CD4-positive, alpha-beta T cell treated with Interferon alpha-2 for 1 hour (primary cell): ENCODE measurements at regions not wholly inside any gene's neighbourhood (a gene's known extent, or its start where the extent isn't known, plus 50 kb on each side); places are given as distances from the start of the nearest gene placed in this dataset.

Source experiments
- DNase-seq, 2 donors: peaks; one replicate each; pipeline ENCODE4 v3.0.0-alpha.2; 2020 to 2022

DNA sequence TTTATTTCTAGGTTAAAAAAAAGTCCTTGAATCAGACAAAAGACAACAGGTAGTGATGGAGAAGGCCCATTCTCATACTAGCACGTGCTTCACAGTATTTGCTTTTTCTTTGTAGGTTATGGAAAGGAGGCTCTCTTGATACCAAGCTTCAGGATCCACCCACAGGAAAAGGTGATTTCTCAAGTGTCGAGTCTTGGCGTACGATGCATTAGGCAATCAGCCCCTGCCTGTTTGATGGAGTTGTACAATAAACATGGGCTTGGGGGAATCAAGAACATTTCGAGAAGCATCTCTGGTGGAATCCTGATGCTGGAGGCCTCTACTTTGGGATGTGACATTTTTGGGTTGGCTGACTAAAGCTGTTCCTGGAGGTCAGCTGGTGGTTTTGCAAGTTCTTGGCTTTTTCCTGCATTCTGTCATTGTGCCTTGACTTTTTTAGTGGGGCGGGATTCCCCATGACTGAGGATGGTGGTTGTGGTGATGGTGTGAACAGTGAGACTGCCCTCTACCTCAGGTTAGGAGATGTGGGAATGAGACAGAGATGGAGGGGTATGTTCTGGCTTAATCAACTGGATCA, 231.5 kb upstream of the SPRED2 start:
- no peak for DNase-seq

DNA sequence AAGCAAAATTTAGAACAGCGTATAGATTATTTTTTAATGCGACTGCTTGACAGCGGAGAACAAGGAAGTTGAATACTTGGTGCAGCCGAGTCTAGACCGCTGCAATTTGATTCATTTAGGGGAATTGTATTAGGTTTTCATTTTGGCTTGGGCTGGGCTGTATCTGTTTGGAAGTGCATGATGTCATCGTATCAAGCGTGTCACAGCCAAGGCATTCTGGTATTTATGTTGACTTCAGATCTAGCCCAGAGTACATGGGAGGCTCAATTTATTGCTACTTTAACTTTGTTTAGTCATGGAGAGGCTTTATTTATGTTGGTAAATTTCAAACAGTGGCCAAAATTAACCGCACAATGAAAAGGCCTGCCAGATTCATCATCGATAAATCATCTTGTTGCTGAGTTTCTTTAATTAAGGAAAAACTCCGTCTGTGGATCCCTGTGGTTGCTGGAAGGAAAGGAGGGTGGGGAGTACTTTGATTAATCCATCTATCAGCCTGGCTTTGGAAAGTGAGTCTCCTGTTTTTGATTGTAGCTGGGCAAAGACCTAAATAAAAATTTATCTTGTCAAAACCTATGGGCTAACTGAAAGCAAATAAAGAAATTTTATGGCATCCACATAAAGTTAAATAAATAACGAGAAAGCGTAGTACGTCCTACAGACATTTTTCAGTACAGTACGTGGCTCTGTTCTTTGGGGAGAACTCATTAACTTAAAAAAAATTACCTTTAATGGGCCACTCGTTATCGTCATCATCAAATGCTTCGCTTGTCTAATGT, 230.4 kb upstream of the SPRED2 start:
- DNase-seq, result no peak

- no peak for DNase-seq
Measured at GRCh38 chr2:65661980-65662653, 229.7 kb upstream of the SPRED2 start.

GRCh38 chr2:65660340-65660739, 227.9 kb upstream of the SPRED2 start:
- no peak for DNase-seq

DNA sequence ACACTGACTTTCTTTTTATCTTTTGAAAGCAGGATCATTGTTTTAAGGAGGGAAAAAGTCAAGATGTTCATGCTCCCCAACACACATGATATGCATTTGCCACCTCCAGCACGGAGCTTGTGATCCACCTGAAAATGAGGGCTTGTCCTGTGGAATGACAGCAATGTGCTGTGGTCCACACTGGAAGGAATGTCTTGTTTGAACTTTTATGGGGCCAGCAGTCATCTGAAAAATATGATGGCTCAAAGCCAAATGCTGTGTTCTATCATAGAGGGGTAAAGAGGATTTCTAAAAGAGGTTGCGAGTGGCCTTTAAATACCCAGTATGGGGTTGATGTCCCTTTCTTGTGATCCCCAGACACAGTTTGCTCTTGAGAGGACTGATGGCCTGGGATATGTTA, 226.5 kb upstream of the SPRED2 start:
- DNase-seq, result no peak

GRCh38 chr2:65658266-65658665, 225.9 kb upstream of the SPRED2 start:
- no peak for DNase-seq

GRCh38 chr2:65656160-65656718, 223.8 kb upstream of the SPRED2 start:
- no peak for DNase-seq

DNA sequence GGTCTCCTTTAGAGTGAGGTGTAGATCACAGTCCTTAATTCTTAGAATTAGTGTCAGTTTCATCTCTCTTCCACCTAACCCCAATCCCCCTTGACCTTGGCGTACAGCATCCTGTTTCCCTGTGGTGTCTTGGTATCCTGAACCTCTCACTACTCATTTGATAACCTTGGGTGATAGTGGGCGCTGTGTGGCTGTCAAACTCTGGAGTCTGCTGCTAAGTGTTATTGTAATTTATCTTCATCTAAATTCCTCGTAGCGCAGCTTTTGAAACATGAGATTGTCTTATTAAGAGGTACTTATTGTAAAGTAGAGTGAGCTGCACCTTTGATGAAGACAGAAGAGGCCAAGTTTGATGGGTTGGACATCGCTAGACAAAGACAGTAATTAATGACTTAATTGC, 222.6 kb upstream of the SPRED2 start:
- DNase-seq, result no peak

- no peak for DNase-seq
Measured at GRCh38 chr2:65654496-65654895, 222.1 kb upstream of the SPRED2 start.

GRCh38 chr2:65652066-65652465, 219.7 kb upstream of the SPRED2 start:
- DNase-seq, result no peak

GRCh38 chr2:65649811-65650589, 217.6 kb upstream of the SPRED2 start:
- no peak for DNase-seq

DNA sequence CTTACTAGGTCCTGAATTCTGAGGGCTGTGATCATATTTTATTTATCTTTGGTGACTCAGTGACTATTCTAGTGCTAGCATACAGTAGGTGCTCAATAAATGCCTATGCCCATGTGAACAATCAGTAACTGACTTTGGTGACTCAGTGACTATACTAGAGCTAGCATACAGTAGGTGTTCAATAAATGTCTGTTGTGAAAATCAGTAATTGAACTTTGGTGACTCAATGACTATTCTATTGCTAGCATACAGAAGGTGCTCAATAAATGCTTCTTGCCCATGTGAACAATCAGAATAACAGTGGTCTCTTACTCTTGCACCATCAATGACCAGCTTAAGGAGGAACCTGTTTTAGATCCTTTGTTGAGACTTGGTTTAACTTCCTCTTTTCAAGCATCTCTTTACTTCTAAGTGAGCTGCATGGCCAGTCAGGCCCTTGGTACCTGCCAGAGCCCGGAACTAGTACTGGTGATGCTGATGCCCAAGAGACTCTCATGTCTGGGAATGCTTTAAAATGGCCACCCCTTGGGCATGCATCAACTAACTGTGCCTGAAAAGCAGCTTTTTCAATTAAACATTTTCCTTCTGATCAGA, 214.9 kb upstream of the SPRED2 start:
- no peak for DNase-seq

DNA sequence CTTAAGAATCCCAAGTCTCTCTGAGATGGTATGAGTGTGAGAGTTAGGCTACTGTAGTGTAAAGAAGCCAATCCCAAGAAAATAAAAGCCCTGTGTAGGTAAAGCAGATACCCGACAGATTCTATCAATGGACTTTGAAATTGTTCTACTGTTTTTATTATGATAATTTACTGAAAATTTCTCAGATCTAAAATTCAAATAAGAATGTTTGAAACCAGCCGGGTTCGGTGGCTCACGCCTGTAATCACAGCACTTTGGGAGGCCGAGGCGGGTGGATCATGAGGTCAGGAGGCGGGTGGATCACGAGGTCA, 208.3 kb upstream of the SPRED2 start:
- no peak for DNase-seq

DNA sequence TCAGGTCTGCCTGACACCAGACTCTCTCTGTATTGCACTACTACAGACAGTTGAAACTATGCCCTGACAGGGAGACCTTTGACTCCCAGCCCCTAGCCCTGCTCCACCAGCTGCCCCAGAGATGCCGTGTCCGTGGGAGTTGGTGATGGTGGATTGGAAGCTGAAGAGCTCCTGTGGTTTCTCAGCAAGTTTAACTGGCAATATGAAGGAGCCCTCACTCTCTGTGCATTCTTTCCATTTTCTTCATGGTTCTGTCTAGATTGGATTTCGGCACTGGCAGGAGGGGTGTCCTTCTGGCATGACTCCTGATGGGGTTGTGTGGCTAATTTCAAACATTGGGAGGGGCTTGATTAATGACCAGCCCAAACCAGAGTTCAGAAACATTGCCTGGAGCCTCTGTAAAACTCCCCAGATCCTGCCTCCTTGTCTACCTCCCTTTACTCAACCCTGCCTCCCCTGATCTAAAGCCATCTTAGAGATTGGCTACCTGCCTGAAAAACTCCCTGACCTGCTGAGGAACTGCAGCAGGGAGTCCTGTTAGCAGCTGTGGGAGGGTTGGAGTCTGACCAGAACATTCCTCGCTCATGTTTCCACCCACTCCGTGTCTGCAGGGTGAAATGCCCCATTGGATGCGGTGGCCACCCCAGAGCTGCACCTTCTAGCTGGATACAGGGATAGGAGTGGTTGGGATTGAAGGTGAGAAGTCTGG, 206.9 kb upstream of the SPRED2 start:
- no peak for DNase-seq

DNA sequence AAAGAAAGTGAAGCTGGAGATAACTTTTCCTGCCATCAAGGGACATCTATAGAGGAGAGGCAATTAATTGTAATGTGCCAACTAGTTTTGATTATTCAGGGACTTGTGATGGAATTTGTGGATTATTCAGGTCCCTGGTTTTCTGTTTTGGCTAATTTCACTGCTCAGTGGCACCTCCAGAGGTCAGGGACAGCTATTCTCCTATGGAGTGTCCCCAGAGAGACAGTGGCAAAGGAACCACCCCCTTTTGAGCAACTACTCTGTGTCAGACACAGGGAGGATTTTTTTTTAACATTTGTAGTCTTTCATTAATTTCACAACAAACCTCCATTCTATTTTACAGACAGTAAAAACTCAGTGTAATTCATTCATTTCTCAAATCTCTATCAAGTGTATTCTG, 206.0 kb upstream of the SPRED2 start:
- DNase-seq, result no peak

DNA sequence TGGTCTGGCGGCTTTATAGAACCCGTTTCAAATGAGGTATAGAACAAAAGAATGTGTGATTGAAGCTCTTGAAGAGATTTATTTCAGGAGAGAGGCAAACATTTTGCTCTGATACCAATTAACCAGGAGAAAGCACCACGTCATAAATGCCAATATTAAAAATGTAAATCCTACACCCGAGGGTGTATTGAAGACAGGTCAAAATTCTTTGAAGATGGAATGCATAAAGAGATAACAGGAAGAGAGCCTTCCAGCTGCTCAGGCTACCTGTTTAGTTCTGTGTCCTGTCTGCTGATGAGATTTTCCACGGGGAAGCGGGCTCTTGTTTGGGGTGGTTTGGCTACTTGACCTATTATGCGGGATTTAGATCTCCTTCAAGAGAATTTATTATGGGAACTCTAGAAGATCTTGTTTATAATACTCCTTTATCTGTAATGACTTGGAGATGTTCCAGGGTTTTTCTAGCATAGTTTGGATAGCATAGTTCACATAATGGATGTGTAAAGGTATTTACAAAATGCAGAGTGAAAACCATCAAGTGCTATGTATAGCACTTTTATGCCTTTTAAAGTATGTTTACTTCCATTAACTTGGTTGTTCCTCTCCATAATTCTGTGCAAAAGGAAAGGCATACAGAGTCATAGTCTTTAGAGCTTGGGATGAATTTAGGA, 204.5 kb upstream of the SPRED2 start:
- no peak for DNase-seq

DNA sequence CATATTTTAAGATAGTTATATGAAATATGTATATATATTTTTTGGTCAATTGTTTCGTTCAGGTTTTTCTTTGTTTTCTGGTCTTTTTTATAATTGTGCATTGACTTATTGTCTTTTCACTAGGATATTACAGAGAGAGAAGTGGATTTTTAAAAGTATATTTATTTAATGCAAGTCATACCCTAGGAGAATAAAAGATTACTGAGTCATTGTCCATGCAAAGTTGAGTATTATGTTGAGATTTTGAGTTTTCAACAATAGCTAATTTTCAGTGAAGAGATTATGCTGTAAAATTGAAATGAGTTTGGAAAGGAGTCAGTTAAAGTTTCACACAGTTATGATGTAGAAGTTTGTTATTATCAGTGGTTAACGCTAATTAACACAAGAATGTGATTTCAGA, 203.6 kb upstream of the SPRED2 start:
- DNase-seq, result no peak

- no peak for DNase-seq
Measured at GRCh38 chr2:65634304-65634703, 201.9 kb upstream of the SPRED2 start.

DNA sequence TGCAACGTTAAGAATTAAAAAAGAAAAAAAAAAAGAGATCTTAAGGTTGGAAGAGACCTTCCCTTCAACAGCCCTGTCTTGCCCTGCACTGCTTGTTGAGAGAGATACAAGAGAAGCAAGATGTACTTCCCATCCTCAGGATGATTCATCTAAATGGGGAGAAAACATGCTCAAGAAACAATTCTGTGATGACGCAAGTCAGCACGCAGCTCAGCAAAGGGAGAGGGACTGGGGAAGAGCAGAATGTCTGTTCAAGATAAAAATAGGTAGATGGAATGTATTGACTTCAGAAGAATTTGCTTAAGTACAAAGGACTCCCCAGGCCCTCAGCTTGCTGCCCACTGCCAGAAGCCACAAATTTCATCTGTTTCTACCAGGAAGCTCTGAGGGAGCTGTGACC, 198.2 kb upstream of the SPRED2 start:
- DNase-seq, result no peak

DNA sequence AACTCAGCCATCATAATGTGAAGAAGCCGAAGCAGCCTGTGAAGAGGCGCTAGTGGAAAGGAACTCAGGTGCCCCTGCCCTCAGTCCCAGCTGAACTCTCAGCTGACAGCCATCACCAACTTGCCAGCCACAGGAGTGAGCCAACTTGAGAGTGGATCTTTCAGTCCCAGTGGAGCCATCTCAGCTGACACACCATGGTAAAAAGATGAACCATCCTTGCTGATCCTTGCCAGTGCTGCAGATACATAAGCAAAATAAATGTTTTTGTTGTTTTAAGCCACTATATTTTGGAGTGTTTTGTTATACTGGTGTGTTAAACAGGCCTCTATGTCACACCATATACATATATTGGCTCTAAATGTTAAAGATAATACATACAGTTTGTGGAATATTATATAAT, 195.8 kb upstream of the SPRED2 start:
- DNase-seq, result no peak

DNA sequence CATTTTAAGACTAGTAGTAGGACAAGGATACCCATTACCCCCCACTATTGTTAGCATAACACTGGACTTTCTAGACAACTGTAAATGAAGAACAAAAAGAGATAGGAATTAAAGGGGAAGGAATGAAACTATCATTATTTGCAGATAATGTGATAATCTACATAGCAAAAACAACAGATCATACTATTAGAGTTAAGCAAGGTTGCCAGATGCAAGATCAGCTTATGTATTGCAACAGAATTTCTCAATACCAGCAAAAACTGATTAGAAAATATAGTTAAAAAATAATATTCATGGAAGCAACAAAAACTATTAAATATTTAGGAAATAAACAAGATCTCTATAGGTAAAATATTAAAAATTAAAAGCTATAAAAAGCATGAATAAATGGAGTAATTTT, 194.4 kb upstream of the SPRED2 start:
- DNase-seq, result no peak

- no peak for DNase-seq
Measured at GRCh38 chr2:65625982-65626381, 193.6 kb upstream of the SPRED2 start.
